HG03095 (cell line): ENCODE measurements at regions not wholly inside any gene's neighbourhood (a gene's known extent, or its start where the extent isn't known, plus 50 kb on each side); places are given as distances from the start of the nearest gene placed in this dataset.
"Not testable (repeated sequence)": the region's sequence is repeated elsewhere in the genome, so short reads cannot be mapped to it uniquely, and the experiment has no call there.

Experiments used
- ATAC-seq: cut with Tn5 transposase; IDR thresholded peaks from one replicate; pipeline ENCODE4 v1.9.1; 2021; ENCODE audit warnings: moderate library complexity; ENCODE audit not compliant: unreplicated experiment

- no peak for ATAC-seq
Measured at GRCh38 chr1:88499671-88500070, 184.4 kb upstream of the PKN2 start.

DNA sequence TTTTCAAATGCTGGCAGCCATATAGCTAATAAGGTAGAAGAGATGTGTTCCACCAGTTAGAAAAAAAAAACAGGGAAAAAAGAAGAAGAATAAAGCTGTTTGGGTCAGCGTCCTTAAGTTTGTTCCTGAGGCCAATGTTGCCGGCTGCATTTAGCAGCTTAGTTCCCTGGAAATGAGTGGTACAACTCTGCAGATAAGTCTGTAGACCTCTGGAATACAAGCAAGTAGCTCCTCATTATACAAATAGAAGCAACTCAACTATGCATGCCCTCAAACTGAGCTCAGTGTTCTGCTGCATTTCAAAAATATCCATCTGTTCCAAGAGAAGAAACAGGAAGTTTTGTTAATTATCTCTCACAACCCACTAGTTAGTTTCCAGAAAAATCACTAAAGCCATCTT, 181.2 kb upstream of the PKN2 start:
- ATAC-seq, result no peak

DNA sequence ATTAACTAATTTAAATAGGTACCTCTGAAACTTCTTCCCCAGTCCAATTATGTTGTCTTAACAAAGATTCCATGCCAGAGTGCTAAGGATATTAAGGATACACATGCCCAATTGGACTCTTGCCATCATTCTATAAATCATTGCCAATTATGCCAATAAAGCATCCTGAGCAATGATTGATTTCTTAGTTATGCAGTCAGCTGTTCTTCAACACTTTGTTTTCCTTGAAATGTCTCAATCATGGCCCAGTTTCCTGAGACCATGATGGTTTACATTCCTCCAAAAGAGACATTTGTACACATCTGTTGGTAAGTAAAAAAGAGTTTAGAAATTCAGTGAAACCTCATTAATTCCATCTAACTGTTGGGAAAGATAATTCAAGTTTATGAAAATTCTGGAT, 180.4 kb upstream of the PKN2 start:
- no peak for ATAC-seq

DNA sequence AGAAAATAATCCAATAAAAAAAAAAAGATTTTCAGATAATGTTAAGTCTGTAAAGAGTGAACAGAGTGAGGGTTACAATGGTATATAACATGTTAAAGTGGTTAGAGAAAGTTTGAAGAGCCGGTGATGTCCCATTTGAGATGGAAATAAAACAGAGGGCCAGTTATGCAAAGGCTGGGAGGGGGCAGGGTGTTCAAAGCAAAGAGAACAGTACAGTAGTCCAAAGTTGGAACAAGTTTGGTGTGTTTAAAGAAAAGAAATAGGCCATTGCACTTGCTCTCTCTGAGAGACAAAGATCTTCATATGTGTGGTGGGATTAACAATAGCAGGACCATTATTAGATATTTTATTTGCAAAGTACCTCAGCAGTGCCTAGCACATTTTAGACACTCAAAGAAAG, 179.5 kb upstream of the PKN2 start:
- ATAC-seq, result no peak

- no peak for ATAC-seq
Measured at GRCh38 chr1:88509379-88509778, 174.7 kb upstream of the PKN2 start.

DNA sequence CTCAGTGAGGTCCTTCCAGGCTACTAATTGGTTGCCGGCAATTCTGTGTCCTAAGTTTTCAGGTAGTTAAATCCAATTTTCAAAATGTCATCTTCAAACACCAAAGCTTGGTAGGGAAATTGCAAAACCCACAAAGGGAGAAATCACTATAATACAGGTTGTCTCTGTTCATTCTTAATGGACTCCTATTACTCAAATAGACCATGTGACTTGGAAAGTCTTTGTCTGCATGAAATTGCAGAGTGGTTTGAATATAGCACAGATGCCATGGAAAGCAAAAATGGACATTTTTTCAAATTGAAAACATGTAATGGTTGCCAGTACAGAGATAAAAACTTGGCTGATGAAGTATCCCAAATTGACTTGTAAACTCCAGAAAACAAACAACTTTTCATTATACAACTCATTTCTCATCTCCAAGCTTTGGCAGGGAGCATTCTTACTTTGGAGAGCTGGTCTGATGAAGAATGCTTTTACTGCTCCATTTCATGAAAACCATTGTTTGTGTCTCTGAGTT, 169.5 kb upstream of the PKN2 start:
- no peak for ATAC-seq

DNA sequence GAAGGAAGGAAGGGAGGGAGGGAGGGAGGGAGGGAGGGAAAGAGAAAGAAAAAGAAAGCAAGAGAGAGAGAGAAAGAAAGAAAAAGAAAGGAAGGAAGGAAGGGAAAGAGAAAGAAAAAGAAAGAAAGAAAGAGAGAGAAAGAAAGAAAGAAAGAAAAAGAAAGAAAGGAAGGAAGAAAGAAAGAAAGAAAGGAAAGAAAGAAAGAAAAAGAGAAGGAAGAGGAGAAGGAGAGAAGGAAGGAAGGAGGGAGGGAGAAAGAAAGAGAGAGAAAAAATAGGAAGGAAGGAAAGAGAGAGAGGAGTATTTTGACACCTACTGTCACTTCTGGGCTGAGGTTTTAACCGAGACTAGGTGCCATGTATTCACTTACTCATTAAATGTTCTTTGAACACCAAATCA, 166.6 kb upstream of the PKN2 start:
- ATAC-seq, result not testable (repeated sequence)

DNA sequence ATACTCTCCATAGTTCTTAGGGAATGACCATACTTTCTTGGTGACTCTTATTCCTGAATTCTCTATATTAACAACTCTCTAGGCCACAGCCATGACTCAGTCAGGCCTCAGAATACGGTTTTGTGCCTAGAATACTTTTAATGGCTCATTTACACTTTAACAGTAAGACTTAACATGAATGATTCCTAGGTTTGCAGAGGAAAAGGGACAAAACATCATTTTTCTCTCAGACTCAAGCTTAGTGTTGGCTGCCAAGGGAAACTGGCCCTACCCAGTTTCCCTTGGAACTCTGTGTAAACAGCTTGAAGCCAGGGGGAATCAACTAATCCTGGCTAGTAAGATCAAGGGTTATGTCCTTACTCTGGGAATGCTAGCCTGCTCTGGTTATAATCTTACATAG, 164.9 kb upstream of the PKN2 start:
- ATAC-seq, result no peak

- no peak for ATAC-seq
Measured at GRCh38 chr1:88523854-88524528, 160.1 kb upstream of the PKN2 start.

DNA sequence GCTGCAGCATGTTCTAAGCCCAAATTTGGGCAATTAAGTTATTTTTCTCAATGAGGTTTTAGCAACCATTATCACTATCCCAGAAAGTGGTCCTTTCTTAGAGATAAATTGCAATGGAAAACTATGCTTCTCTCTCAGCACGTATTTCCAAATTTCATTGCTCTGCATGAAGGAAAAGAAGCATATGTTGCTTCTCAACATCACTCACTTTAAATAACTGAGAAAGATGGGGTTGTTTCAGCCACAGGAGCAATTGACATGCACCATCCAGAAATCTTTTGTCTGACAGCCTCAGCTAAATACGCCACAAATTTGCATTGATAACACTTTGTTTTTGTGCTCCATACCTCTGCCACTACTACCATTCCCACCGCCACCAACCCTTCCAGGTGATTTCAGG, 157.6 kb upstream of the PKN2 start:
- no peak for ATAC-seq

DNA sequence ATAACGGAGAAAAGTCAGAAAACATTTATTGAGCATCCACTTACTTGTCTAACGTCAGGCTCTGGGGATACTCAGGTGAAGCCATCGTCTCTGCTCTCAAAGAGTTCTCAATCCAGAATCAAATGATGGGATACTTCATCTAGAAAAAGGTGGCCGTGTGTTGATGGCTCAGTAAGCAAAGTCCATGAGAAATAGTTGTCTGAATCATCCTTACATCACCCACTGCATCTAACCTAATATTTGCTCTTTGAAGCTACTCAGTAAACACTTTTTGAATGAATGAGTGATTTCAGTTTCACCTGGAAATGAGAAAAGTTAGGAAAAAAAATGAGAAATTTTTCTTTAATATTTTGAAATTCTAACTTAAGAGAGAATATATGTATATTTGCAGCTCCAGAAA, 155.3 kb upstream of the PKN2 start:
- no peak for ATAC-seq

- ATAC-seq, result no peak
Measured at GRCh38 chr1:88529581-88529980, 154.5 kb upstream of the PKN2 start.

DNA sequence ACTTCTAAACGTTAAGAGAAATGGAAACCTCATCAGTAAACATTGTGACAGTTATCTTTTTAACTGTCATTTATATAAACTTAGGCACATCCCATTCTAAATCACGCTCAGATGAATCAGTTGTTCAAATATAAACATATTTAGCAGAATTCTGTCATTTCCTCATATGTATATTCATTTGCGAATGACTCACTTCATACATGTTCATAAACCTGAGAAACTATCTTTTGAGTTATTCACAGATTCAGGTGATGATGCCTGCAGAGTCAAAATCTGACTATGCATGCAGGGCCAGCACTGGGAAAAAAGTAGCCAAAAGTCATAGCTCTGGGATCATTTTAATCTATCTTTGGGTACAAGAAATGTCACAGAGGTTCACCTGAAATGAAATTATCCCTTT, 153.8 kb upstream of the PKN2 start:
- no peak for ATAC-seq

- no peak for ATAC-seq
Measured at GRCh38 chr1:88537787-88538186, 146.3 kb upstream of the PKN2 start.

DNA sequence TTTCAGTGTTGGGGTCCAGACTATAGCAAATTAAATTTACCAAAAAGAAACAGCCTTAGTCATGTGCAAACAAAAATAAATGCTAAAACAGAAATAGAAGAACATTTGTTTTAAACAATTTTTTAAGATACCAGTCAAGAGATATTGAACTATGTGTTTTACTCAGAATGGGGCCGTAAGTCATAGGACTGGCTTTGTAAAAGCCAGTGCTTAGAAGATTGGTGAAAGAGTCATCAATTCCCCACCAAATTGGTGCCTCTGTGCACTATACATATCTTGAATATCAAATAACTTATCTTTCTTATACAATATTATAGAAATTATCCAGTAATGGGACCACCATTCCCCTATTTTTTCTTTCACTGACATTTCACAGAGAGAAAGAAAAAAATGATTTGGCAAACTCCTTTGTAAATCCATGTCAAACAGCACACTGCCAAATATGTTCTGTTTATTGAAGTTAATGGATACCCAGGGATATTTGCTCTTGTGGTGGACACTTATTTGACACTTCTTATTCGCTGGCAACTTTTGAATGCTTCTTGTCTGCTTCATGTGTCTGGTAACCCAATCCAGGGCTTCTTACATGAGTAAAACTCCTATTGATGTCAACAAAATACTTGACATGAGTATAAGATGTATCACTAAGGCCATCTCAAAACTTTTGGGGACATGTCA, 145.7 kb upstream of the PKN2 start:
- no peak for ATAC-seq

DNA sequence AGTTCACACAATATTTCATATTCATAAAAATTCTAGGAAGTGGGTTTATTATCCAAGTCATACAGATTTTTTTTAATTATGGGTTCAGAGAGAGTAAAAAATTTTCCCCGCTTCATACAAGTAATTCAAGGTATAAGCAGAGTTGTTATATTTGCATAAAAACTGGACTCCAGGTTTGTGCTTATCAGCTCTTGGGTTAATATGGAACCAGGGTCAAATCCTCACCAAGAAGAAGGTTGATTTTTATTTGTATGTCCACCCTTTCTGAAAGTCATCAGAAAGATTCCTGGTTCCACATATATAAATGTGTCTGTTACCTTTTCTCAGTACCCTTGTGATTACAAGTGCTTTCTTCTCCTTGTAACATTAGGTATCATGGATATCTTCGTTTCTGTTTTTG, 143.8 kb upstream of the PKN2 start:
- ATAC-seq, result no peak

- ATAC-seq, result no peak
Measured at GRCh38 chr1:88541596-88541995, 142.5 kb upstream of the PKN2 start.

DNA sequence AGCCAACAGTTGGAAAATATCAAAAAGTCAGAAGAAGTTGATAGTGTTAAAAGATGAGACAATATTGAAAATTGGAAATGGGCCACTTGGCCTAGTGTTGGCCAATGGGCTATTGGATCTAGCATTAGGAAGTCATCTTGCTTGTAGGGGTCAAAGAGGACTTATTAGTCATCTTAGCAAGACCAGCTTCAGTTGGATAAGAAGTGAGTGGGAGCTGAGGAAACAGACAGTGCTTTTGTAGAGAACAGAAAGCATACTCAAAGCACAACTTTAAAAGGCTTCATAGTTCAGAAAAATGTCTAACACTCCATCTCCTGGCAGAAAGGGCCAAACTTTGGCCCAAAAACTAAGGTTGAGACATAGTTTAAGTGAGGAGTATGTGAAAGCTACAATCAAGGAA, 139.9 kb upstream of the PKN2 start:
- no peak for ATAC-seq

DNA sequence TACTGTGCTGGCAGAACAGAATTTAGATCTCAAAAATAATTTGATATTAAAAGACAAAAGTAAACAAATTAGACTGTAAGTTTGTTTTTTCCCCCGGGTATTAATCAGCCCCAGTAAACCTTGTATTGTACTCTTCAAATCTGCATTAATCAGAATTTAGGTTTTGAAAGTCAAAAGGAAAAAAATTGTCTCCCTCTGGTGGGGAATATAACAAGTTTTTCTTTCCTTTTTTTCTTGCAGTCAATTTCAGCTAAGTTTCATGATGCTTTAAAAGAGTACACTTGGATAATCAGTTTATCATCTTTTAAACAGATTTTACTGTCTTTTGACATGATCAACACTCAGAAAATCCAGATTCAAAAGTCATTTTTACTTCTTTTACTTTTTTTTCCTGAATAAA, 134.5 kb upstream of the PKN2 start:
- no peak for ATAC-seq

- no peak for ATAC-seq
Measured at GRCh38 chr1:88552226-88552625, 131.8 kb upstream of the PKN2 start.

DNA sequence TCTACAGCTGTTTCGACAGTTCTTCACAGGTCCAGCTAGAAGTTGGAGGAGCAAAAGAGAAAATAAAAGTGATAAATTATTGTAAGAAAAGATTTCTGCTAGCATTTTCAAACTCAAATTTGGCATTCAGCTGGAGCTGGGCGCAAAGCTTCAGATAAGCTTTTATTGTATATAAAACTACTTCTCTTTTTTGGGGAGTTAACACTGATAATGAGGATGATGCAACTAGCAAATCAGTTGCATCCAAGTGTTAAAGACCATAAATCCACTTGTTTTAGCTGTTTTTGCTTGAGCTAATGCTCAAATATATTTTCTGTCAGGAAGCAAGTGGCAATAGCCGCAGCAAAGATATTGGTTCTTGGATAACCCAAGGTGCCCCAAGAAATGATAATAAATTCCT, 127.1 kb upstream of the PKN2 start:
- no peak for ATAC-seq

DNA sequence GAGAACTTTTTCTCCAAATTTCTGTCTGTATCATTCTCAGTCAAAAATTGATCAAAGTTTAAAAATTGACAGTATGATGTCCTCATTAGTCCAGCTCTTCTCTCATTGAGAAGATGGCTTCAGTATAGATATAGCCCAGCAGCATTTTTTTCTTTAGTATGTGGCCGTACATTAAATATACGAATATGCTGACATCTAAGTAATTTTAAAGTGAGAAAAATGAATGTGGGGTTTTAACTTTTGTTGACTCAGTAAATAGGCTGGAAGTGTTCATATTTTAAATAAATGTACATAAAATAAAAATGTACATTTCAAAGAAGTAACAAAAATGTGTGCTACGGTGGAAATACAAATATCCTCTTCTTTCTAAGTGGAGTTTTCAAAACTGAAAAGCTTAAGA, 123.5 kb upstream of the PKN2 start:
- no peak for ATAC-seq

- ATAC-seq, result no peak
Measured at GRCh38 chr1:88562991-88563390, 121.1 kb upstream of the PKN2 start.
